ENCODE measurements at regions not wholly inside any gene's neighbourhood (a gene's known extent, or its start where the extent isn't known, plus 50 kb on each side); places are given as distances from the start of the nearest gene placed in this dataset.

GRCh38 chr5:6961837-6962635 is 248.8 kb downstream of the TENT4A start:
- H2BK5ac ChIP-seq (ENCODE audit: low read depth, low read length): no peak overlapping the region
- FAIRE-seq (no peak), DNase-seq (ENCODE audit: low read depth in 1 of 2, low spot score in 2 of 2) (no peak)
- no peak overlapping the region for H2BK15ac ChIP-seq (ENCODE audit: low read length)
- H3K23ac ChIP-seq (ENCODE audit: insufficient read length): no peak overlapping the region
- H2BK12ac ChIP-seq (ENCODE audit: low read depth, low read length): no peak overlapping the region
- H3K9me3 ChIP-seq (ENCODE audit: insufficient read depth in 2 of 2, low read depth in 1 of 2, low read length in 1 of 2): no peaks in the 10 kb centered on the region
- H3K79me1 ChIP-seq (ENCODE audit: low read depth, low read length): no peaks in the 10 kb centered on the region; the same call in 1 of the 2 replicates
- H3K4me2 ChIP-seq (ENCODE audit: insufficient read depth in 1 of 2, low read depth in 2 of 2, low read length in 2 of 2): no peak overlapping the region
- ChIA-PET CTCF (ENCODE audit: partially characterized antibody) (no interaction called here), POLR2A (ENCODE audit: partially characterized antibody) (interaction anchor here (0.6 kb wide), 1 partner anchor 136 kb away, joined by 3 read pairs; no protein-coding TSS in a partner anchor)
- no peak overlapping the region for H3K4ac ChIP-seq (replicated peaks; ENCODE audit: insufficient read length, low read depth, low read length)
- H4K8ac ChIP-seq (ENCODE audit: extremely low read depth, insufficient read depth, low read length): no peak overlapping the region
- no peak overlapping the region for H3K4me3 ChIP-seq (ENCODE audit: extremely low read depth in 1 of 4, insufficient read depth in 2 of 4, low read depth in 3 of 4, low read length in 4 of 4)
- 88% methylated on average over 12 of the region's 12 CpGs; no CpG with 5 or more reads in 1 of the 2 experiments for WGBS, 2 experiments (ENCODE audit: extremely low coverage in 1 of 2, insufficient coverage in 1 of 2, insufficient read length in 1 of 2, insufficient replicate concordance in 2 of 2, low coverage in 1 of 2, low lambda C conversion rate in 2 of 2, missing lambda C conversion rate in 1 of 2)
- H3K27me3 ChIP-seq (replicated peaks in 1 of 4; ENCODE audit: control insufficient read depth in 3 of 4, extremely low read depth in 1 of 4, insufficient read depth in 3 of 4, low read length in 3 of 4): no peaks in the 10 kb centered on the region
- H2AK5ac ChIP-seq (ENCODE audit: low read depth, low read length): no peak overlapping the region
- H3K18ac ChIP-seq (ENCODE audit: extremely low read depth, low read length): no peak overlapping the region
- no peak overlapping the region for H3K27ac ChIP-seq (ENCODE audit: low read depth, low read length)
- peak overlapping the region; percentile 77 for H3K14ac ChIP-seq (ENCODE audit: insufficient read length)
- H2BK20ac ChIP-seq (ENCODE audit: low read length): no peak overlapping the region
- peaks cover 0 to 3% of the 10 kb centered on the region in 2 experiments for H4K20me1 ChIP-seq (replicated peaks in 1 of 2; ENCODE audit: control insufficient read depth in 1 of 2, insufficient read depth in 2 of 2, low read length in 2 of 2)
- H2BK120ac ChIP-seq (replicated peaks; ENCODE audit: low read depth, low read length): peak overlapping the region; percentile 33
- no peaks in the 10 kb centered on the region for H3K4me1 ChIP-seq (replicated peaks in 1 of 4; ENCODE audit: control insufficient read depth in 3 of 4, insufficient read depth in 4 of 4, low read length in 3 of 4)
- H3K36me3 ChIP-seq (ENCODE audit: control insufficient read depth in 2 of 4, insufficient read depth in 4 of 4, low read length in 3 of 4): no peaks in the 10 kb centered on the region
- no peak overlapping the region for H4K91ac ChIP-seq (replicated peaks; ENCODE audit: insufficient read length, low read length)
- H3K79me2 ChIP-seq (ENCODE audit: control insufficient read depth in 1 of 2, insufficient read depth in 2 of 2, low read length in 2 of 2): no peaks in the 10 kb centered on the region
- peaks cover 3% of the 10 kb centered on the region; the same call in 1 of the 2 replicates for H3K23me2 ChIP-seq (ENCODE audit: low read depth, low read length)
- H3K56ac ChIP-seq (replicated peaks; ENCODE audit: insufficient read length, low read depth, low read length): no peak overlapping the region
- no peak overlapping the region for H4K5ac ChIP-seq (ENCODE audit: insufficient read length, low read depth, low read length)
- H2AFZ ChIP-seq (ENCODE audit: low read length): no peak overlapping the region
- no peak overlapping the region for H3K9ac ChIP-seq (replicated peaks in 1 of 4; ENCODE audit: extremely low read depth in 1 of 4, low read depth in 3 of 4, low read length in 3 of 4)
- no peak for TF ChIP-seq CREB1 (IDR thresholded peaks at IDR 0.05)

Measured in H1 (cell line).